ENCODE measurements at regions not wholly inside any gene's neighbourhood (a gene's known extent, or its start where the extent isn't known, plus 50 kb on each side); places are given as distances from the start of the nearest gene placed in this dataset.

DNA sequence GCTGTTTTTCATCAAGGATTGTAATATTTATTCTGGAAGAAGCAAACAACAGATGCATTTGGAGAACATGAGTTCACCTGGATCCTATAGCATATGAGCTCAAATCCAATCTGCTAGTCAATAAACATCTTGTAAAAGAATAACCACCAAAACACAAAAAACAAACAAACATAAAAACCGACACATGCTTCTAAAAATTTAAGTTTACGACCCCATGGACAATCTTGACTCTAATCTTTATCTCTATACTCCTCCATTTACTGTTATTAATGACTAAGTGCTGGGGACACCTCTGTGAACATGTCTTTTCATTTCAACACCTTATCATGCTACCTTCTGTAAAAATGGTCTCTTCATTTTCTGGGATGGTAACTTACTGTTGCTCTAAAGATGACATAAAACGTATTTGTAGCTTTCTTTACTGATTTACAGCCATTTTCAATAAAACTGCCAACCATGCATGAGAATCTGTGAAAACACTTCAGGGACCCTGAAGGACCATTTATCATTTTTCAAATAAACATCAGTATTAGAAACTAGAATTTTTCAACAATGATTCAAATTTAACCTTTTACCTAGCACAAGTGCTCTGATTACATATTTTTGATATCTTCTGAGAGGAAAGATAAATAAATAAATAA, 123.8 kb upstream of the SOX5 start:
- no peak for ATAC-seq
- no peak overlapping the region for H3K4me2 ChIP-seq
- no peaks in the 10 kb centered on the region for H3K4me1 ChIP-seq
- no peaks in the 10 kb centered on the region for H3K9me3 ChIP-seq
- no peak for DNase-seq (ENCODE audit: low read depth in 1 of 2, low spot score in 1 of 2)
- ChIA-PET CTCF (interaction anchor here (0.6 kb wide), 1 partner anchor 142 kb away, joined by 3 read pairs; no protein-coding TSS in a partner anchor), POLR2A (no interaction called here)
- TF ChIP-seq RARB (CRISPR knock-in tag; IDR thresholded peaks at IDR 0.05): no peak
- TF ChIP-seq, protein P1, sequence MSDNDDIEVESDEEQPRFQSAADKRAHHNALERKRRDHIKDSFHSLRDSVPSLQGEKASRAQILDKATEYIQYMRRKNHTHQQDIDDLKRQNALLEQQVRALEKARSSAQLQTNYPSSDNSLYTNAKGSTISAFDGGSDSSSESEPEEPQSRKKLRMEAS (IDR thresholded peaks at IDR 0.05): no peak
- TF ChIP-seq, protein P2, sequence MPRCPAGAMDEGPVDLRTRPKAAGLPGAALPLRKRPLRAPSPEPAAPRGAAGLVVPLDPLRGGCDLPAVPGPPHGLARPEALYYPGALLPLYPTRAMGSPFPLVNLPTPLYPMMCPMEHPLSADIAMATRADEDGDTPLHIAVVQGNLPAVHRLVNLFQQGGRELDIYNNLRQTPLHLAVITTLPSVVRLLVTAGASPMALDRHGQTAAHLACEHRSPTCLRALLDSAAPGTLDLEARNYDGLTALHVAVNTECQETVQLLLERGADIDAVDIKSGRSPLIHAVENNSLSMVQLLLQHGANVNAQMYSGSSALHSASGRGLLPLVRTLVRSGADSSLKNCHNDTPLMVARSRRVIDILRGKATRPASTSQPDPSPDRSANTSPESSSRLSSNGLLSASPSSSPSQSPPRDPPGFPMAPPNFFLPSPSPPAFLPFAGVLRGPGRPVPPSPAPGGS (IDR thresholded peaks at IDR 0.05): no peak
- TF ChIP-seq, protein P3, sequence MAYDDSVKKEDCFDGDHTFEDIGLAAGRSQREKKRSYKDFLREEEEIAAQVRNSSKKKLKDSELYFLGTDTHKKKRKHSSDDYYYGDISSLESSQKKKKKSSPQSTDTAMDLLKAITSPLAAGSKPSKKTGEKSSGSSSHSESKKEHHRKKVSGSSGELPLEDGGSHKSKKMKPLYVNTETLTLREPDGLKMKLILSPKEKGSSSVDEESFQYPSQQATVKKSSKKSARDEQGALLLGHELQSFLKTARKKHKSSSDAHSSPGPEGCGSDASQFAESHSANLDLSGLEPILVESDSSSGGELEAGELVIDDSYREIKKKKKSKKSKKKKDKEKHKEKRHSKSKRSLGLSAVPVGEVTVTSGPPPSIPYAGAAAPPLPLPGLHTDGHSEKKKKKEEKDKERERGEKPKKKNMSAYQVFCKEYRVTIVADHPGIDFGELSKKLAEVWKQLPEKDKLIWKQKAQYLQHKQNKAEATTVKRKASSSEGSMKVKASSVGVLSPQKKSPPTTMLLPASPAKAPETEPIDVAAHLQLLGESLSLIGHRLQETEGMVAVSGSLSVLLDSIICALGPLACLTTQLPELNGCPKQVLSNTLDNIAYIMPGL (CRISPR knock-in tag; IDR thresholded peaks at IDR 0.05; ENCODE audit: borderline replicate concordance): no peak
- TF ChIP-seq, protein P4, sequence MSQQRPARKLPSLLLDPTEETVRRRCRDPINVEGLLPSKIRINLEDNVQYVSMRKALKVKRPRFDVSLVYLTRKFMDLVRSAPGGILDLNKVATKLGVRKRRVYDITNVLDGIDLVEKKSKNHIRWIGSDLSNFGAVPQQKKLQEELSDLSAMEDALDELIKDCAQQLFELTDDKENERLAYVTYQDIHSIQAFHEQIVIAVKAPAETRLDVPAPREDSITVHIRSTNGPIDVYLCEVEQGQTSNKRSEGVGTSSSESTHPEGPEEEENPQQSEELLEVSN (IDR thresholded peaks at IDR 0.05; ENCODE audit: borderline replicate concordance, low read depth): no peak
- TF ChIP-seq NR3C1 (IDR thresholded peaks at IDR 0.05): no peak
- TF ChIP-seq HOXA7 (CRISPR knock-in tag; IDR thresholded peaks at IDR 0.05): no peak
- no peak for TF ChIP-seq TFCP2L1 (CRISPR knock-in tag; IDR thresholded peaks at IDR 0.05)
- no peak for TF ChIP-seq POLR2A (IDR thresholded peaks at IDR 0.05; ENCODE audit: low read length)
- TF ChIP-seq SMC3 (IDR thresholded peaks at IDR 0.05): no peak
- H3K27ac ChIP-seq: no peak overlapping the region
- no peak overlapping the region for H3K4me3 ChIP-seq
- under 1% methylated on average over 3 of the region's 3 CpGs for WGBS (ENCODE audit: missing lambda C conversion rate)
- FAIRE-seq: no peak

DNA sequence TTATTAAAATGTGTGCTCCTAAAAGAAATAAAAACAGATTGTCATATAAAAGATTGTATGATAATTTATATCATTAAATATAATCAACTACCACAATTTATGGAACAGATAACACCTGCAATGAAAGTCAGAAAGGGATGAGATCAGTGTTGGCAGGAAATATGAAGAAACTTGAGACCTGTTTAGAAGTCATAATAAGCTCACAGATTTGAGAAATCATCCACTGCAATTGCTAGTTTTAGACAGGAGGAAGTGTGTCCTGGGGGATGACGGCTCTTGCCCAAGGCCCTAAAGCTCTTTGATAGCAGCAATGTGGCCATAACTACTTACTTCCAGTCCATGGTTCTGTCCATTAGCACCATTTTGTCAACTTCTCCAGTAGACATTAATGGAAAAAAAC, 122.8 kb upstream of the SOX5 start:
- Histone ChIP-seq H3K4me1 (no peaks in the 10 kb centered on the region), H3K4me3 (no peak overlapping the region), H3K9me3 (no peaks in the 10 kb centered on the region), H3K27ac (no peak overlapping the region), H3K4me2 (no peak overlapping the region)
- ChIA-PET POLR2A (no interaction called here), CTCF (no interaction called here)
- no peak for DNase-seq (ENCODE audit: low read depth in 1 of 2, low spot score in 1 of 2)
- ATAC-seq: no peak
- no peak for FAIRE-seq
- TF ChIP-seq RFX5 (IDR thresholded peaks at IDR 0.05) (no peak), EHF (CRISPR knock-in tag; IDR thresholded peaks at IDR 0.05) (no peak), CHD4 (IDR thresholded peaks at IDR 0.05; ENCODE audit: borderline replicate concordance) (no peak), HOXB13 (CRISPR knock-in tag; IDR thresholded peaks at IDR 0.05; ENCODE audit: low read depth) (no peak), SMC3 (IDR thresholded peaks at IDR 0.05) (no peak), ESRRA (IDR thresholded peaks at IDR 0.05; ENCODE audit: borderline replicate concordance, low read length) (no peak), POLR2AphosphoS2 (conservative IDR thresholded peaks at IDR 0.05; ENCODE audit: low read length) (no peak), POLR2A (IDR thresholded peaks at IDR 0.05; ENCODE audit: low read length) (no peak)
- 19% methylated on average over 1 of the region's 1 CpG for WGBS (ENCODE audit: missing lambda C conversion rate)

DNA sequence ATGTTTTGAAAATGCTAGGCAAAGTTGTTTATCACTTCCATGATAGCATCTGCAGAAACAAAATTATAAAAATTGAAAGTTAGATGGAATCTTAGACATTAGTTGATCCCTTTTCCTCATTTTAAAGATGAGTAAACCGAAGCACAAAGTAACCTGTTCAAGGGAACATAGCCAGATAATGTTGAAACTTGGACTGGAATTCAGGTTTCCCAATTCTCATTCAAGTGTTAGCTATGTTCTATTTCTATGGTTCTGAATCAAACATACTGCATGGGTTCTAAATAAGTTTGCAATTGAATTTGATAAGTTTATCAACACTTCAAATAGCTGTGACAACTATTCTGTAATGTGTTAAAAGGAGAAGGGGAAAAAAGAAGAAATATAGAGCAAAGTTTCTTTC, 122.4 kb upstream of the SOX5 start:
- H3K9me3 ChIP-seq: no peaks in the 10 kb centered on the region
- no peak overlapping the region for H3K27ac ChIP-seq
- no peaks in the 10 kb centered on the region for H3K4me1 ChIP-seq
- 8% methylated on average over 1 of the region's 1 CpG for WGBS (ENCODE audit: missing lambda C conversion rate)
- DNase-seq (ENCODE audit: low read depth in 1 of 2, low spot score in 1 of 2): no peak
- H3K4me2 ChIP-seq: no peak overlapping the region
- POLR2A ChIA-PET: no interaction called here
- H3K4me3 ChIP-seq: no peak overlapping the region
- ATAC-seq: no peak
- no peak for FAIRE-seq
- CTCF ChIA-PET: no interaction called here
- TF ChIP-seq, protein P5, sequence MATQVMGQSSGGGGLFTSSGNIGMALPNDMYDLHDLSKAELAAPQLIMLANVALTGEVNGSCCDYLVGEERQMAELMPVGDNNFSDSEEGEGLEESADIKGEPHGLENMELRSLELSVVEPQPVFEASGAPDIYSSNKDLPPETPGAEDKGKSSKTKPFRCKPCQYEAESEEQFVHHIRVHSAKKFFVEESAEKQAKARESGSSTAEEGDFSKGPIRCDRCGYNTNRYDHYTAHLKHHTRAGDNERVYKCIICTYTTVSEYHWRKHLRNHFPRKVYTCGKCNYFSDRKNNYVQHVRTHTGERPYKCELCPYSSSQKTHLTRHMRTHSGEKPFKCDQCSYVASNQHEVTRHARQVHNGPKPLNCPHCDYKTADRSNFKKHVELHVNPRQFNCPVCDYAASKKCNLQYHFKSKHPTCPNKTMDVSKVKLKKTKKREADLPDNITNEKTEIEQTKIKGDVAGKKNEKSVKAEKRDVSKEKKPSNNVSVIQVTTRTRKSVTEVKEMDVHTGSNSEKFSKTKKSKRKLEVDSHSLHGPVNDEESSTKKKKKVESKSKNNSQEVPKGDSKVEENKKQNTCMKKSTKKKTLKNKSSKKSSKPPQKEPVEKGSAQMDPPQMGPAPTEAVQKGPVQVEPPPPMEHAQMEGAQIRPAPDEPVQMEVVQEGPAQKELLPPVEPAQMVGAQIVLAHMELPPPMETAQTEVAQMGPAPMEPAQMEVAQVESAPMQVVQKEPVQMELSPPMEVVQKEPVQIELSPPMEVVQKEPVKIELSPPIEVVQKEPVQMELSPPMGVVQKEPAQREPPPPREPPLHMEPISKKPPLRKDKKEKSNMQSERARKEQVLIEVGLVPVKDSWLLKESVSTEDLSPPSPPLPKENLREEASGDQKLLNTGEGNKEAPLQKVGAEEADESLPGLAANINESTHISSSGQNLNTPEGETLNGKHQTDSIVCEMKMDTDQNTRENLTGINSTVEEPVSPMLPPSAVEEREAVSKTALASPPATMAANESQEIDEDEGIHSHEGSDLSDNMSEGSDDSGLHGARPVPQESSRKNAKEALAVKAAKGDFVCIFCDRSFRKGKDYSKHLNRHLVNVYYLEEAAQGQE (IDR thresholded peaks at IDR 0.05): no peak
- no peak for TF ChIP-seq EHF (CRISPR knock-in tag; IDR thresholded peaks at IDR 0.05)
- no peak for TF ChIP-seq CEBPB (IDR thresholded peaks at IDR 0.05)
- TF ChIP-seq, protein P6, sequence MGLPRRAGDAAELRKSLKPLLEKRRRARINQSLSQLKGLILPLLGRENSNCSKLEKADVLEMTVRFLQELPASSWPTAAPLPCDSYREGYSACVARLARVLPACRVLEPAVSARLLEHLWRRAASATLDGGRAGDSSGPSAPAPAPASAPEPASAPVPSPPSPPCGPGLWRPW (IDR thresholded peaks at IDR 0.05): no peak
- no peak for TF ChIP-seq MAZ (IDR thresholded peaks at IDR 0.05; ENCODE audit: borderline replicate concordance, low read depth, low read length)
